Activated T-cell treated with anti-CD3 and anti-CD28 coated beads for 48 hours (primary cell): ENCODE measurements at regions not wholly inside any gene's neighbourhood (a gene's known extent, or its start where the extent isn't known, plus 50 kb on each side); places are given as distances from the start of the nearest gene placed in this dataset.
"Not testable (repeated sequence)": the region's sequence is repeated elsewhere in the genome, so short reads cannot be mapped to it uniquely, and the experiment has no call there.

Experiments
- DNase-seq: peaks from one replicate; pipeline ENCODE4 v3.0.0-alpha.2; 2020; ENCODE audit warnings: low read depth

DNA sequence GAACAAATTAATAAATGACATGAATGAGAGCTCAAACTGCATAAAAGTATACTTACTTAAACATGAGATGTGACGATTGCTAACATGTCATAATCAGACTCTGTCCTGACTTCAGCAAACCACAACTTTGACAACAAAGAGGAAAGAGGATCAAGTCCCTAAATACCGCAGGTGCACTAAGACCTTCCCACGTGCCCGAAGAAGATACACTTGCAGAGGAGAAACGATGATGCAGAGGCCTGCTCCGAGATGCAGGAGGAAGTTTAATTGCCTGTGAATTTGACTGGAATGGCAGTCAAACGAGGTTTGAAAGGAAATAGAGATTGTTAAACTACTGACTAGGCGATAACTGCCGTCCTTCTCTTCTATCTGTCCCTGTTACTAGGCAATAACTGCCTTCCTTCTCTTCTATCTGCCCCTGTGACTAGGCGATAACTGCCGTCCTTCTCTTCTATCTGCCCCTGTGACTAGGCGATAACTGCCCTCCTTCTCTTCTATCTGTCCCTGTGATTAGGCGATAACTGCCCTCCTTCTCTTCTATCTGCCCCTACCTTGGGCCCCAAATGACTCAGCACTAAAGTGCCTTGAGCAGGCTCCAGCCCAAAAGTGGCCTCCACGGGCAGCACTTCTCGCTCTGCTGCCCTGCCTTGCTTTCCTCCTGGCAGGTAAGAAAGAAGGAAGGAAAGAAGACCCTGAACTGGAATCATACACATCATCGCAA, 2226.0 kb upstream of the DEFB115 start:
- DNase-seq: not testable (repeated sequence)

DNA sequence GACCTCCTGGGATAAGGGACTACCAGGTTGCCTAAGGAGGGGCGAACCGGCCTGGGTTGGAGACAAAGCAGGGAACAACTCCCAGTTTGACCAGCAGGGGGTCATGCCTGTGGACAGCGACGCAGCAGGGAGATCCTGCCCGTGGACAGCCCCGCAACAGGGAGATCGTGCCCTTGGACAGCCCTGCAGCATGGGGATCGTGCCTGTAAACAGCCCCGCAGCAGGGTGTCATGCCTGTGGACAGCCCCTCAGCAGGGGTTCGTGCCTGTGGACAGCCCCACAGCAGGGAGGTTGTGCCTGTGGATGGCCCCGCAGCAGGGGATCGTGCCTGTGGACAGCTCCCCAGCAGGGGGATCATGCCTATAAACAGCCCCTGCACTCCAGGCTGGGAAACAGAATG, 2213.2 kb upstream of the DEFB115 start:
- not testable (repeated sequence) for DNase-seq

GRCh38 chr20:29050008-29050606, 2207.4 kb upstream of the DEFB115 start:
- not testable (repeated sequence) for DNase-seq

DNA sequence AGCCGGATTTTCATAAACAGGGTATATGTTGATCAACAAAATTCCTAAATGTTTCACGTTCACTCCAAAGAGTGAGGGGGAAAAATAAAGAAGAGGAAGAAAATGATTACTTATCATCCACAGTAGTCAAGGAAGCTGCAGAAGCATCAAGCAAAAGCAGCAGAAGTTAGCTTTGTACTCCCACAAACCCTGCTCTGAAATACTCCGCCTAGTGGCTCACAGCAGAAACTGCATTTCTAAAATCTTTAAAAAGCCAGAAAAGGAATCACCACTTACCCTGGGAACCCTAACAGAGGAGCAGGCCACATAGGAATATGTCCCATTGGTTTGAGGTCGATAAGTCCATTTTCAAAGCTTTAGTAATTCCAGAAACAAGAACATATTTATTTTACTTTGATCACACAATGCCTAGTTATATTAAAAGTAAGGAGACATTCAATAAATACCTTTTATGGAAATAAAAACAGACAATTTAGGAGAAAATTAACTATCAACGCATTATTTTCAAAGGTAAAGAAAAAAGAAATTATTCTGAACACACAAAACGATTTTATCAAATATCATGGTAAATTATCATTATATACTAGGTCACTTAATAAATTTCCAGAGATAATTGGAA, 2199.5 kb upstream of the DEFB115 start:
- DNase-seq: not testable (repeated sequence)

DNA sequence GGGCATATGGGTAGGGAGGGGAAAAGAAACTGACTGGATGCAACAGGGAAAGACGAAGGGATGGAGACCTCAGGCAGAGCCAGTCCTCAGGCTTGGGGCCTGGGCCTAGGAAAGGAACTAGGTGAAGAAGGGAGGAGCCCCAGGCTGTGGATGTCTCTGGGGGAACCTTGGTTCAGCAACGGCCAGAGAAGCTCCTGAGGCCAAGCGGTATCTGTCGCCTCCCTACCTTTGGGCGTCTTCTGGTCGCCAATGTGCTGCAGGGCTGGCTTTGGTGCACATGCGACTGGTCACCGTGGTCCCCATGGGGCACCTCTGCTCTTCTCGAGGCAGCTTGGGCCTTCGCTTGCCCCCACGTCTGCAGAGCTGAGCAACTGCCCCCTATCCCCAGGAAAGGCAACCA, 2195.0 kb upstream of the DEFB115 start:
- DNase-seq: not testable (repeated sequence)

DNA sequence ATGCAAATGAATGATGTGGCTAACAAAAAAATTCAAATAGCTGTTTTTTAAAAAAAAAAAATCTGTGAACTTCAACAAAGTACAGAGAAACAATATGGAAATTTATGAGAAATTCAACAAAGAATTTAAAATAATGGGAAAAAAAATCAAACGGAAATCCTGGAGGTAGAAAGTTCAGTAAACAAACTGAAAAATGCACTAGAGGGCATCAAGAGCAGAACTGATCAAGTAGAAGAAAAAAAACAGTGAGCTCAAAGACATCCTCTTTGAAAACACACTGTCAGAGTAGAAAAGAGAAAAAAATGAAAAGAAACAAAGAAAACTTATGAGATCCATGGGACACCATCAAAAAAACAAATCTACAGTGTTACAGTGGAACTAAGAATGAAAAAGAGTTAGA, 2191.1 kb upstream of the DEFB115 start:
- not testable (repeated sequence) for DNase-seq

GRCh38 chr20:29073640-29074039, 2183.8 kb upstream of the DEFB115 start:
- not testable (repeated sequence) for DNase-seq

DNA sequence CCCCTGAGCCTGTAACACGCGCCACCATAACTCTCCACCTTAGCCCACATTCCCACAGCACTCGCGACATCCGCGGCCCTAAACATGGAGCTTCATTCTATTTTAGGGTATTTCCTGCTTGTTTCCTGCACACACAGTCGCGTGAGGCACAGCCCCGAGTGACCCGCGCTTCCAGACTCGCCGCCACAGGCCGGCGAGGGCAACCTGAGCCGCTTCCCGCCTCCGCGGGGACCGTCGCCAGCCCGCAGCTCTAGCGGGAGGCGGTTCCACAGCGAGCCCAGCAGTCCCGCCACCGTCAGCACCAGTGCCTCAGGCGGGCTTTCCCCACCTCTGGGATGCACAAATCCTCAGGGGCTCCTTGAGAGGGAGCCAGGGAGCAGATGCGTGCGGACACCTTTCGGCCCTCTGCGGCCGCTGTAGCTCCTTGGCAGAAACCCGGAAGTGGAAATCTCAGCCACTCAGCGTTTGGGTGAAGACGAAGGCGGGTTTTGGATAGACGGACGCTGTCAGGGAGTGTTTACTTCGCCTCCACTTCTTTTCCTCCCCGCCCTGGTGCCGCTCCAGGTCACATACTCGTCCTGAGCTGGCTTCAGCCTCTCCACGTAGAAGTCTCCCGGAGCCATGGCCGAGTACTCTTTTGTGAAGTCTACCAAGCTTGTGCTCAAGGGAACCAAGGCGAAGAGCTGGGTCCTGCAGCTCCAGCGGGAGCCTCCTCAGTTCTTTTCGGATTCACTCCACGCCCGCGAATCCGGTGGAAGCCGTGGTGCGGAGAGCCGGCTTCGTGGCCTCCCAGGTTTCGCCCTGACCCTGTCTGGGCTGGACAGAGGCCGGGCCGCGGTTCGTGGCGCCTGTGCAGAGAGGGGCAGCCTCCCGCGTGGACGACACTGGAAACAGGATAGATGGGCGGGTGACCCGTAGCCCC, 2177.4 kb upstream of the DEFB115 start:
- peak; percentile 24 for DNase-seq

- DNase-seq: not testable (repeated sequence)
Observed at GRCh38 chr20:29081712-29082111, 2175.8 kb upstream of the DEFB115 start.

- no peak for DNase-seq
Observed at GRCh38 chr20:29085625-29086024, 2171.8 kb upstream of the DEFB115 start.

GRCh38 chr20:29086145-29086718, 2171.2 kb upstream of the DEFB115 start:
- DNase-seq: not testable (repeated sequence)

GRCh38 chr20:29086938-29087337, 2170.5 kb upstream of the DEFB115 start:
- DNase-seq: no peak

DNA sequence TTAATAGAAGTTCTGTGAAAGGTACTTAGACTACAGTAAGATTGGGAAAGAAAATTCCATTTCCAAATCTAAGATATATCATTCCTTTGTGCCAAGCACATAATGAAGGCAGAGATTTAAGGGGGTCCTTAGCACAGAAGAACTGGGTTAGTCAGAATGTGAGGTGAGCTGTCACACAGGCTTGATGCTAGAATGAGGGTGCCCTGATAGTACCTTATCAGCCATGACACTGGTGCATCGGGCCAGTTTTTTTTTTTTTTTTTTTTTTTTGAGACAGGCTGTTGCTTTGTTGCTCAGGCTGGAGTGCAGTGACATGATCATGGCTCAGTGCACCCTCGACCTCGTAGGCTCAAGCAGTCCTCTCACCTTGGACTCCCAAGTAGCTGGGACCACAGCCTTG, 2169.6 kb upstream of the DEFB115 start:
- DNase-seq: not testable (repeated sequence)

DNA sequence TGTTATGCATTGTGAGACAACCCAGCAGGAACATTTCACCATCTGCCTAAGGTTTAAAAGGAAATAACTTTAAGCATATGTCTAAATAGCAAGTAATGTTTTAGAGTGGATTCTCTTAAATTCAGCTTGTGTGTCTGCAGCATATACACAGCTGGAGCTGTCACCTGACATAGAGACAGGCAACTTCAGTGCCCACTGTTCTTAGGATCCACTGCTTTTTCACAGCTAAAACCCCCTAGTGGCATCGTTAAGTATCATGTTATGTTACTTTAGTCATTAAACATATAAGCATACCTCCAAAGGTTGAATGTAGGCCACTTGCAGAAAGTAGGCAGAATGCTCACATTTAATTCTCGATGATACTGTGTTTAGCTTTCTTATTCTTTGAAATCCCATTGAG, 2169.0 kb upstream of the DEFB115 start:
- DNase-seq: not testable (repeated sequence)

DNA sequence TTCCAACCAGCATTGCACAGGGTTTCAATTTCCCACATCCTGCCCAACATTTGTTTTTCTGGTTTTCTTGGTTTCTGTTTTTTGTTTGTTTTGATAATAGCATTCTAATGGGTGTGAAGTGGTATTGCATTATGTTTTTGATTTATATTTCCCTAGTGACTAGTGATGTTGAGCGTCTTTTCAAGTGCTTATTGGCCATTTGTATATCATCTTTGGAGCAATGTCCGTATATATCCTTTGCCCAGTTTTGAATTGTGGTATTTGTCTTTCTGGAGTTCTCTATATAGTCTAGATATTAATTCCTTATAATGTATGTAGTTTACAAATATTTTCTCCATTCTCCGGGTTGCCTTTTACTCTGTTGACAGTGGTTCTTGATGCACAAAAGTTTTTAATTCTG, 2168.1 kb upstream of the DEFB115 start:
- not testable (repeated sequence) for DNase-seq

- not testable (repeated sequence) for DNase-seq
Observed at GRCh38 chr20:29093958-29094357, 2163.5 kb upstream of the DEFB115 start.

GRCh38 chr20:29096695-29097094, 2160.8 kb upstream of the DEFB115 start:
- not testable (repeated sequence) for DNase-seq

GRCh38 chr20:29107884-29108283, 2149.6 kb upstream of the DEFB115 start:
- DNase-seq: not testable (repeated sequence)

DNA sequence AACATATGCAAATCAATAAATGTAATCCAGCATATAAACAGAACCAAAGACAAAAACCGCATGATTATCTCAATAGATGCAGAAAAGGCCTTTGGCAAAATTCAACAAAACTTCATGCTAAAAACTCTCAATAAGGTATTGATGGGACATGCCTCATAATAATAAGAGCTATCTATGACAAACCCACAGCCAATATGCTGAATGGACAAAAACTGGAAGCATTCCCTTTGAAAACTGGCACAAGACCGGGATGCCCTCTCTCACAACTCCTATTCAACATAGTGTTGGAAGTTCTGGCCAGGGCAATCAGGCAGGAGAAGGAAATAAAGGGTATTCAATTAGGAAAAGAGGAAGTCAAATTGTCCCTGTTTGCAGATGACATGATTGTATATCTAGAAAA, 2148.1 kb upstream of the DEFB115 start:
- not testable (repeated sequence) for DNase-seq

DNA sequence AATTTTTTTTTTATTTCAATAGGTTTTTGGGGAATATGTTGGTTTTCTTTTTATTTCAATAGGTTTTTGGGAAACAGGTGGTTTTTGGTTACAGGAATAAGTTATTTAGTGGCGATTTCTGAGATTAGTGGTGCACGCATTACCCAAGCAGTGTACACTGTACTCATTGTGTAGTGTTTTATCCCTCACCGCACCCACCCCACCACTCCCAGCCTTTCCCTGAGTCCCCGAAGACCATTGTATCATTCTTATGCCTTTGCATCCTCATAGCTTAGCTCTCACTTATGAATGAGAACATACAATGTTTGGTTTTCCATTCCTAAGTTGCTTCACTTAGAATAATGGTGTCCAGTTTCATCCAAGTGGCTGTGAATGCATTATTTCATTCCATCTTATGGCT, 2142.4 kb upstream of the DEFB115 start:
- DNase-seq: not testable (repeated sequence)

GRCh38 chr20:29119141-29119540, 2138.3 kb upstream of the DEFB115 start:
- DNase-seq: no peak

GRCh38 chr20:29119684-29120083, 2137.8 kb upstream of the DEFB115 start:
- DNase-seq: not testable (repeated sequence)
